Spinal cord (tissue), 9 donors: ENCODE measurements at regions not wholly inside any gene's neighbourhood (a gene's known extent, or its start where the extent isn't known, plus 50 kb on each side); places are given as distances from the start of the nearest gene placed in this dataset.

Source experiments
- DNase-seq, 6 donors: peaks; one replicate each; pipeline versions ENCODE4 v3.0.0 to v3.0.0-alpha.2; 2013 to 2015; ENCODE audit warnings: low spot score in 6 of 6, low read depth in 4 of 6
- H3K27ac ChIP-seq: one replicate; pipeline ENCODE4 v1.5.1; 2013; ENCODE audit warnings: low read depth, low read length, control low read depth
- H3K27me3 ChIP-seq: one replicate; pipeline ENCODE4 v1.6.1; 2013; ENCODE audit warnings: low read length; ENCODE audit not compliant: control insufficient read depth, insufficient read depth
- H3K36me3 ChIP-seq: one replicate; pipeline ENCODE4 v1.6.1; 2013; ENCODE audit warnings: low read length; ENCODE audit not compliant: control insufficient read depth, insufficient read depth
- H3K4me1 ChIP-seq: one replicate; pipeline ENCODE4 v1.6.1; 2013; ENCODE audit warnings: low read length; ENCODE audit not compliant: control insufficient read depth, insufficient read depth
- H3K4me3 ChIP-seq: one replicate; pipeline ENCODE4 v1.5.1; 2013; ENCODE audit warnings: low read depth, low read length, control low read depth
- H3K9me3 ChIP-seq: one replicate; pipeline ENCODE4 v1.6.1; 2013; ENCODE audit warnings: low read length; ENCODE audit not compliant: control insufficient read depth, insufficient read depth
- WGBS: methylation state at CpG from one replicate; pipeline ENCODE4 v1.1.5; 2013; ENCODE audit warnings: missing lambda C conversion rate; ENCODE audit not compliant: insufficient coverage; 5-methylcytosine and 5-hydroxymethylcytosine counted together
- donor health status: healthy.

- H3K4me3 ChIP-seq = no peak overlapping the region
- no peaks in the 10 kb centered on the region for H3K36me3 ChIP-seq
- peak overlapping the region; percentile 44 for H3K27ac ChIP-seq
- no peaks in the 10 kb centered on the region for H3K27me3 ChIP-seq
- H3K9me3 ChIP-seq = no peaks in the 10 kb centered on the region
- H3K4me1 ChIP-seq = peaks cover 11% of the 10 kb centered on the region
- no peak for DNase-seq
Measured at GRCh38 chr15:39270221-39270855, 310.5 kb upstream of the THBS1 start.

- no peaks in the 10 kb centered on the region for H3K36me3 ChIP-seq
- no peaks in the 10 kb centered on the region for H3K27me3 ChIP-seq
- 100% methylated on average over 3 of the region's 7 CpGs for WGBS
- H3K27ac ChIP-seq = peak overlapping the region; percentile 4
- no peaks in the 10 kb centered on the region for H3K9me3 ChIP-seq
- peaks cover 11% of the 10 kb centered on the region for H3K4me1 ChIP-seq
- no peak overlapping the region for H3K4me3 ChIP-seq
- no peak for DNase-seq
Measured at GRCh38 chr15:39270934-39271333, 309.9 kb upstream of the THBS1 start.

- Histone ChIP-seq H3K27me3 (no peaks in the 10 kb centered on the region), H3K4me3 (no peak overlapping the region), H3K4me1 (peaks cover 11% of the 10 kb centered on the region), H3K36me3 (no peaks in the 10 kb centered on the region), H3K27ac (no peak overlapping the region), H3K9me3 (no peaks in the 10 kb centered on the region)
- no peak for DNase-seq
- WGBS = no CpG with 5 or more reads among the region's 2 CpGs
Measured at GRCh38 chr15:39272901-39273300, 308.0 kb upstream of the THBS1 start.

GRCh38 chr15:39273717-39274411 is 307.0 kb upstream of the THBS1 start:
- 42% methylated on average over 2 of the region's 4 CpGs for WGBS
- no peak overlapping the region for H3K27ac ChIP-seq
- H3K4me1 ChIP-seq = peaks cover 11% of the 10 kb centered on the region
- H3K9me3 ChIP-seq = no peaks in the 10 kb centered on the region
- H3K4me3 ChIP-seq = no peak overlapping the region
- H3K27me3 ChIP-seq = no peaks in the 10 kb centered on the region
- DNase-seq = peak in 2 of 6 donors; percentile 38 to 47
- no peaks in the 10 kb centered on the region for H3K36me3 ChIP-seq

GRCh38 chr15:39275066-39275465 is 305.8 kb upstream of the THBS1 start:
- 90% methylated on average over 2 of the region's 3 CpGs for WGBS
- no peak overlapping the region for H3K27ac ChIP-seq
- H3K9me3 ChIP-seq = no peaks in the 10 kb centered on the region
- no peaks in the 10 kb centered on the region for H3K27me3 ChIP-seq
- H3K4me3 ChIP-seq = no peak overlapping the region
- H3K36me3 ChIP-seq = no peaks in the 10 kb centered on the region
- no peak for DNase-seq
- peaks cover 4% of the 10 kb centered on the region for H3K4me1 ChIP-seq

GRCh38 chr15:39279311-39279710 is 301.6 kb upstream of the THBS1 start:
- H3K4me3 ChIP-seq = no peak overlapping the region
- WGBS = no CpG with 5 or more reads among the region's 3 CpGs
- no peaks in the 10 kb centered on the region for H3K36me3 ChIP-seq
- H3K27me3 ChIP-seq = no peaks in the 10 kb centered on the region
- no peak overlapping the region for H3K27ac ChIP-seq
- no peak for DNase-seq
- H3K4me1 ChIP-seq = no peaks in the 10 kb centered on the region
- H3K9me3 ChIP-seq = no peaks in the 10 kb centered on the region

- no peaks in the 10 kb centered on the region for H3K9me3 ChIP-seq
- no peak for DNase-seq
- WGBS = no CpG with 5 or more reads among the region's 1 CpG
- no peaks in the 10 kb centered on the region for H3K27me3 ChIP-seq
- H3K4me3 ChIP-seq = no peak overlapping the region
- no peak overlapping the region for H3K27ac ChIP-seq
- no peaks in the 10 kb centered on the region for H3K36me3 ChIP-seq
- H3K4me1 ChIP-seq = no peaks in the 10 kb centered on the region
Measured at GRCh38 chr15:39281094-39281493, 299.8 kb upstream of the THBS1 start.

- no peak for DNase-seq
- 100% methylated on average over 1 of the region's 4 CpGs for whole genome bisulfite sequencing
- H3K27ac ChIP-seq = no peak overlapping the region
Measured at GRCh38 chr15:39282663-39283208, 298.1 kb upstream of the THBS1 start.

GRCh38 chr15:39283531-39283930 is 297.3 kb upstream of the THBS1 start:
- no peak for DNase-seq
- H3K9me3 ChIP-seq = no peaks in the 10 kb centered on the region
- H3K4me1 ChIP-seq = no peaks in the 10 kb centered on the region
- H3K36me3 ChIP-seq = no peaks in the 10 kb centered on the region
- H3K4me3 ChIP-seq = no peak overlapping the region
- H3K27me3 ChIP-seq = no peaks in the 10 kb centered on the region
- H3K27ac ChIP-seq = no peak overlapping the region

More at GRCh38 chr15:39282663-39283208, 298.1 kb upstream of the THBS1 start:
- Histone ChIP-seq H3K27me3 (no peaks in the 10 kb centered on the region), H3K9me3 (no peaks in the 10 kb centered on the region), H3K4me3 (no peak overlapping the region), H3K4me1 (no peaks in the 10 kb centered on the region), H3K36me3 (no peaks in the 10 kb centered on the region)

- H3K4me1 ChIP-seq = no peaks in the 10 kb centered on the region
- no CpG with 5 or more reads among the region's 3 CpGs for WGBS
- no peak overlapping the region for H3K27ac ChIP-seq
- no peaks in the 10 kb centered on the region for H3K27me3 ChIP-seq
- no peak for DNase-seq
- no peaks in the 10 kb centered on the region for H3K9me3 ChIP-seq
- no peak overlapping the region for H3K4me3 ChIP-seq
- H3K36me3 ChIP-seq = no peaks in the 10 kb centered on the region
Measured at GRCh38 chr15:39285071-39285470, 295.8 kb upstream of the THBS1 start.
